ENCODE measurements at regions not wholly inside any gene's neighbourhood (a gene's known extent, or its start where the extent isn't known, plus 50 kb on each side); places are given as distances from the start of the nearest gene placed in this dataset.

DNA sequence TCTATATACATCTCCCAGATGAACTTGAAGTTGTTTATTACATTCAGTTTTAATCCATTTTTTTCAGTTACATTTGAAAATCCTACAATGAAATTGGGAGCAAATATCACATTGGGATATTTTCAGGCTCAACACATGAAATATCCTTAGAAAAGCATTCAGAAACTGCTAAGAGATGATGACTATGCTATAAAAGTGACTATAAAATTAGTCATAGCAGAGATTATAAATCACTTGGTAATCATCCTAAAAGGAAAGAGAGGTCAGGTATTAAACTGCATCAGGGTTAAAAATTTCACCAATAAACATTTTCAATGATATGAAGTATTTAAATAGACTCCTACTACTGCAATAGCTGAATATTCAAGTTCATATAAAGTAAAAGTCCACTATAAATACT is 987.7 kb downstream of the GRIK2 start:
- no peak for TF ChIP-seq FOXA3 (CRISPR knock-in tag; conservative IDR thresholded peaks at IDR 0.05 in 1 of 2, IDR thresholded peaks at IDR 0.05 in 1 of 2)
- TF ChIP-seq, protein P1, sequence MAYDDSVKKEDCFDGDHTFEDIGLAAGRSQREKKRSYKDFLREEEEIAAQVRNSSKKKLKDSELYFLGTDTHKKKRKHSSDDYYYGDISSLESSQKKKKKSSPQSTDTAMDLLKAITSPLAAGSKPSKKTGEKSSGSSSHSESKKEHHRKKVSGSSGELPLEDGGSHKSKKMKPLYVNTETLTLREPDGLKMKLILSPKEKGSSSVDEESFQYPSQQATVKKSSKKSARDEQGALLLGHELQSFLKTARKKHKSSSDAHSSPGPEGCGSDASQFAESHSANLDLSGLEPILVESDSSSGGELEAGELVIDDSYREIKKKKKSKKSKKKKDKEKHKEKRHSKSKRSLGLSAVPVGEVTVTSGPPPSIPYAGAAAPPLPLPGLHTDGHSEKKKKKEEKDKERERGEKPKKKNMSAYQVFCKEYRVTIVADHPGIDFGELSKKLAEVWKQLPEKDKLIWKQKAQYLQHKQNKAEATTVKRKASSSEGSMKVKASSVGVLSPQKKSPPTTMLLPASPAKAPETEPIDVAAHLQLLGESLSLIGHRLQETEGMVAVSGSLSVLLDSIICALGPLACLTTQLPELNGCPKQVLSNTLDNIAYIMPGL (CRISPR knock-in tag; IDR thresholded peaks at IDR 0.05), result no peak
- TF ChIP-seq POLR2A (conservative IDR thresholded peaks at IDR 0.05), result no peak
